ENCODE measurements at regions not wholly inside any gene's neighbourhood (a gene's known extent, or its start where the extent isn't known, plus 50 kb on each side); places are given as distances from the start of the nearest gene placed in this dataset.

GRCh38 chrX:40267334-40268187 lies 169.8 kb upstream of the BCOR start:
- TF ChIP-seq GABPA (IDR thresholded peaks at IDR 0.05; ENCODE audit: low read depth) (no peak), ELF1 (IDR thresholded peaks at IDR 0.05) (no peak), FOXM1 (IDR thresholded peaks at IDR 0.05; ENCODE audit: low read depth) (no peak), TCF12 (IDR thresholded peaks at IDR 0.05) (no peak), SMC3 (IDR thresholded peaks at IDR 0.05; ENCODE audit: low read depth, low read length) (no peak), RAD21 (IDR thresholded peaks at IDR 0.05; ENCODE audit: low read length) (no peak), YY1 (IDR thresholded peaks at IDR 0.05; ENCODE audit: low read depth) (no peak), EP300 (IDR thresholded peaks at IDR 0.05; ENCODE audit: borderline replicate concordance in 1 of 2, low read depth in 1 of 2, low read length in 1 of 2) (no peak), TAF1 (IDR thresholded peaks at IDR 0.05; ENCODE audit: borderline replicate concordance, low read depth, low read length) (no peak), RFX5 (IDR thresholded peaks at IDR 0.05; ENCODE audit: low read length) (no peak)
- TF ChIP-seq, protein P1, sequence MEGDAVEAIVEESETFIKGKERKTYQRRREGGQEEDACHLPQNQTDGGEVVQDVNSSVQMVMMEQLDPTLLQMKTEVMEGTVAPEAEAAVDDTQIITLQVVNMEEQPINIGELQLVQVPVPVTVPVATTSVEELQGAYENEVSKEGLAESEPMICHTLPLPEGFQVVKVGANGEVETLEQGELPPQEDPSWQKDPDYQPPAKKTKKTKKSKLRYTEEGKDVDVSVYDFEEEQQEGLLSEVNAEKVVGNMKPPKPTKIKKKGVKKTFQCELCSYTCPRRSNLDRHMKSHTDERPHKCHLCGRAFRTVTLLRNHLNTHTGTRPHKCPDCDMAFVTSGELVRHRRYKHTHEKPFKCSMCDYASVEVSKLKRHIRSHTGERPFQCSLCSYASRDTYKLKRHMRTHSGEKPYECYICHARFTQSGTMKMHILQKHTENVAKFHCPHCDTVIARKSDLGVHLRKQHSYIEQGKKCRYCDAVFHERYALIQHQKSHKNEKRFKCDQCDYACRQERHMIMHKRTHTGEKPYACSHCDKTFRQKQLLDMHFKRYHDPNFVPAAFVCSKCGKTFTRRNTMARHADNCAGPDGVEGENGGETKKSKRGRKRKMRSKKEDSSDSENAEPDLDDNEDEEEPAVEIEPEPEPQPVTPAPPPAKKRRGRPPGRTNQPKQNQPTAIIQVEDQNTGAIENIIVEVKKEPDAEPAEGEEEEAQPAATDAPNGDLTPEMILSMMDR (IDR thresholded peaks at IDR 0.05), result no peak
- TF ChIP-seq, protein P2, sequence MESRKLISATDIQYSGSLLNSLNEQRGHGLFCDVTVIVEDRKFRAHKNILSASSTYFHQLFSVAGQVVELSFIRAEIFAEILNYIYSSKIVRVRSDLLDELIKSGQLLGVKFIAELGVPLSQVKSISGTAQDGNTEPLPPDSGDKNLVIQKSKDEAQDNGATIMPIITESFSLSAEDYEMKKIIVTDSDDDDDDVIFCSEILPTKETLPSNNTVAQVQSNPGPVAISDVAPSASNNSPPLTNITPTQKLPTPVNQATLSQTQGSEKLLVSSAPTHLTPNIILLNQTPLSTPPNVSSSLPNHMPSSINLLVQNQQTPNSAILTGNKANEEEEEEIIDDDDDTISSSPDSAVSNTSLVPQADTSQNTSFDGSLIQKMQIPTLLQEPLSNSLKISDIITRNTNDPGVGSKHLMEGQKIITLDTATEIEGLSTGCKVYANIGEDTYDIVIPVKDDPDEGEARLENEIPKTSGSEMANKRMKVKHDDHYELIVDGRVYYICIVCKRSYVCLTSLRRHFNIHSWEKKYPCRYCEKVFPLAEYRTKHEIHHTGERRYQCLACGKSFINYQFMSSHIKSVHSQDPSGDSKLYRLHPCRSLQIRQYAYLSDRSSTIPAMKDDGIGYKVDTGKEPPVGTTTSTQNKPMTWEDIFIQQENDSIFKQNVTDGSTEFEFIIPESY (IDR thresholded peaks at IDR 0.05; ENCODE audit: borderline replicate concordance, low read depth), result no peak
- TF ChIP-seq, protein P3, sequence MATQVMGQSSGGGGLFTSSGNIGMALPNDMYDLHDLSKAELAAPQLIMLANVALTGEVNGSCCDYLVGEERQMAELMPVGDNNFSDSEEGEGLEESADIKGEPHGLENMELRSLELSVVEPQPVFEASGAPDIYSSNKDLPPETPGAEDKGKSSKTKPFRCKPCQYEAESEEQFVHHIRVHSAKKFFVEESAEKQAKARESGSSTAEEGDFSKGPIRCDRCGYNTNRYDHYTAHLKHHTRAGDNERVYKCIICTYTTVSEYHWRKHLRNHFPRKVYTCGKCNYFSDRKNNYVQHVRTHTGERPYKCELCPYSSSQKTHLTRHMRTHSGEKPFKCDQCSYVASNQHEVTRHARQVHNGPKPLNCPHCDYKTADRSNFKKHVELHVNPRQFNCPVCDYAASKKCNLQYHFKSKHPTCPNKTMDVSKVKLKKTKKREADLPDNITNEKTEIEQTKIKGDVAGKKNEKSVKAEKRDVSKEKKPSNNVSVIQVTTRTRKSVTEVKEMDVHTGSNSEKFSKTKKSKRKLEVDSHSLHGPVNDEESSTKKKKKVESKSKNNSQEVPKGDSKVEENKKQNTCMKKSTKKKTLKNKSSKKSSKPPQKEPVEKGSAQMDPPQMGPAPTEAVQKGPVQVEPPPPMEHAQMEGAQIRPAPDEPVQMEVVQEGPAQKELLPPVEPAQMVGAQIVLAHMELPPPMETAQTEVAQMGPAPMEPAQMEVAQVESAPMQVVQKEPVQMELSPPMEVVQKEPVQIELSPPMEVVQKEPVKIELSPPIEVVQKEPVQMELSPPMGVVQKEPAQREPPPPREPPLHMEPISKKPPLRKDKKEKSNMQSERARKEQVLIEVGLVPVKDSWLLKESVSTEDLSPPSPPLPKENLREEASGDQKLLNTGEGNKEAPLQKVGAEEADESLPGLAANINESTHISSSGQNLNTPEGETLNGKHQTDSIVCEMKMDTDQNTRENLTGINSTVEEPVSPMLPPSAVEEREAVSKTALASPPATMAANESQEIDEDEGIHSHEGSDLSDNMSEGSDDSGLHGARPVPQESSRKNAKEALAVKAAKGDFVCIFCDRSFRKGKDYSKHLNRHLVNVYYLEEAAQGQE (IDR thresholded peaks at IDR 0.05; ENCODE audit: low read depth, low read length), result no peak

Measured in SK-N-SH (cell line).